H1 (cell line): ENCODE measurements at regions not wholly inside any gene's neighbourhood (a gene's known extent, or its start where the extent isn't known, plus 50 kb on each side); places are given as distances from the start of the nearest gene placed in this dataset.

Experiments
- CTCF ChIA-PET: fragments of 300-600 bp; sonication (Branson Sonifier 250); formaldehyde crosslinking; loops from one replicate; lab custom pipeline; 2021; ENCODE audit not compliant: partially characterized antibody; lab: Charles Lee
- POLR2A ChIA-PET: fragments of 300-600 bp; sonication (Branson Sonifier 250); formaldehyde crosslinking; loops from one replicate; lab custom pipeline; 2021; ENCODE audit warnings: inconsistent platforms; ENCODE audit not compliant: partially characterized antibody; lab: Charles Lee
- DNase-seq, 2 experiments: peaks; one replicate each; pipeline versions ENCODE4 v3.0.0 to v3.0.0-alpha.2; 2010 to 2022; ENCODE audit warnings: low spot score in 2 of 2, low read depth in 1 of 2, mixed read lengths in 1 of 2
- FAIRE-seq: peaks from 2 replicates; lab custom pipeline; 2011; peaks lifted over from hg19 to GRCh38; lab: Jason Lieb, UNC
- H2AFZ ChIP-seq: 2 replicates; pipeline ENCODE4 v1.8.1; 2012; ENCODE audit warnings: low read length, inconsistent platforms
- H2AK5ac ChIP-seq: 2 replicates; pipeline ENCODE4 v1.6.1; 2013; ENCODE audit warnings: low read depth, low read length
- H2BK120ac ChIP-seq: replicated peaks from 2 replicates; pipeline ENCODE3; 2013; ENCODE audit warnings: low read depth, low read length, inconsistent platforms
- H2BK12ac ChIP-seq: 2 replicates; pipeline ENCODE4 v1.6.1; 2013; ENCODE audit warnings: low read depth, low read length
- H2BK15ac ChIP-seq: 2 replicates; pipeline ENCODE4 v1.6.1; 2013; ENCODE audit warnings: low read length
- H2BK20ac ChIP-seq: 2 replicates; pipeline ENCODE4 v1.6.1; 2013; ENCODE audit warnings: low read length
- H2BK5ac ChIP-seq: 2 replicates; pipeline ENCODE4 v1.6.1; 2013; ENCODE audit warnings: low read depth, low read length
- H3K14ac ChIP-seq: 2 replicates; pipeline ENCODE4 v1.6.1; 2013; ENCODE audit warnings: inconsistent platforms; ENCODE audit not compliant: insufficient read length
- H3K18ac ChIP-seq: 2 replicates; pipeline ENCODE4 v1.6.1; 2013; ENCODE audit warnings: low read length; ENCODE audit errors: extremely low read depth
- H3K23ac ChIP-seq: 2 replicates; pipeline ENCODE4 v1.6.1; 2013; ENCODE audit warnings: inconsistent platforms; ENCODE audit not compliant: insufficient read length
- H3K23me2 ChIP-seq: 2 replicates; pipeline ENCODE4 v1.6.1; 2013; ENCODE audit warnings: low read depth, low read length
- H3K27ac ChIP-seq: 2 replicates; pipeline ENCODE4 v1.6.1; 2011; ENCODE audit warnings: low read depth, low read length, inconsistent platforms
- H3K27me3 ChIP-seq, 4 experiments: replicated peaks in 1 of 4; 1 replicate in 1 of 4; 2 replicates in 3 of 4; pipeline versions ENCODE4 v1.6.1 to v1.8.1; 2011 to 2013; ENCODE audit warnings: low read length in 3 of 4, mild to moderate bottlenecking in 3 of 4, inconsistent platforms in 2 of 4, mixed read lengths in 2 of 4, moderate library complexity in 1 of 4; ENCODE audit not compliant: control insufficient read depth in 3 of 4, insufficient read depth in 3 of 4; ENCODE audit errors: extremely low read depth in 1 of 4
- H3K36me3 ChIP-seq, 4 experiments: 2 replicates each; pipeline versions ENCODE4 v1.6.1 to v1.8.1; 2011 to 2013; ENCODE audit warnings: mild to moderate bottlenecking in 4 of 4, low read length in 3 of 4, moderate library complexity in 2 of 4, control low read depth in 1 of 4, inconsistent platforms in 1 of 4; ENCODE audit not compliant: insufficient read depth in 4 of 4, control insufficient read depth in 2 of 4
- H3K4ac ChIP-seq: replicated peaks from 2 replicates; pipeline ENCODE3; 2013; ENCODE audit warnings: low read length, low read depth, mixed read lengths, inconsistent platforms; ENCODE audit not compliant: insufficient read length
- H3K4me1 ChIP-seq, 4 experiments: replicated peaks in 1 of 4; 1 replicate in 1 of 4; 2 replicates in 3 of 4; pipeline versions ENCODE4 v1.6.1 to v1.8.1; 2011 to 2013; ENCODE audit warnings: low read length in 3 of 4, inconsistent platforms in 2 of 4, mixed read lengths in 1 of 4; ENCODE audit not compliant: insufficient read depth in 4 of 4, control insufficient read depth in 3 of 4
- H3K4me2 ChIP-seq, 2 experiments: 2 replicates each; pipeline versions ENCODE4 v1.6.1 to v1.8.1; 2011 to 2013; ENCODE audit warnings: low read depth in 2 of 2, low read length in 2 of 2, control low read depth in 1 of 2, inconsistent platforms in 1 of 2, mild to moderate bottlenecking in 1 of 2; ENCODE audit not compliant: insufficient read depth in 1 of 2
- H3K4me3 ChIP-seq, 4 experiments: fragments of 200-600, 300-600 bp in 1 of 4; sonication (generic), shearing (Covaris generic), sonication (Bioruptor Twin) in 1 of 4; 2 replicates each; pipeline versions ENCODE4 v1.5.1 to v1.8.1; 2011 to 2016; ENCODE audit warnings: low read length in 4 of 4, low read depth in 3 of 4, control low read depth in 2 of 4, inconsistent platforms in 2 of 4, mild to moderate bottlenecking in 2 of 4, mixed read lengths in 1 of 4, moderate library complexity in 1 of 4; ENCODE audit not compliant: insufficient read depth in 2 of 4; ENCODE audit errors: extremely low read depth in 1 of 4
- H3K56ac ChIP-seq: replicated peaks from 2 replicates; pipeline ENCODE3; 2013; ENCODE audit warnings: low read depth, mild to moderate bottlenecking, mixed read lengths, low read length, inconsistent platforms; ENCODE audit not compliant: insufficient read length
- H3K79me1 ChIP-seq: 2 replicates; pipeline ENCODE4 v1.6.1; 2013; ENCODE audit warnings: low read depth, low read length, control low read depth
- H3K79me2 ChIP-seq, 2 experiments: 2 replicates each; pipeline versions ENCODE4 v1.6.1 to v1.8.1; 2012 to 2013; ENCODE audit warnings: low read length in 2 of 2, mild to moderate bottlenecking in 2 of 2, inconsistent platforms in 1 of 2; ENCODE audit not compliant: insufficient read depth in 2 of 2, control insufficient read depth in 1 of 2
- H3K9ac ChIP-seq, 4 experiments: replicated peaks in 1 of 4; 1 replicate in 1 of 4; 2 replicates in 3 of 4; pipeline versions ENCODE4 v1.6.1 to v1.8.1; 2011 to 2013; ENCODE audit warnings: low read depth in 3 of 4, low read length in 3 of 4, control low read depth in 2 of 4, mild to moderate bottlenecking in 2 of 4, moderate library complexity in 2 of 4, inconsistent platforms in 1 of 4; ENCODE audit errors: extremely low read depth in 1 of 4
- H3K9me3 ChIP-seq, 2 experiments: 2 replicates each; pipeline versions ENCODE4 v1.6.1 to v1.8.1; 2012 to 2013; ENCODE audit warnings: mild to moderate bottlenecking in 2 of 2, moderate library complexity in 2 of 2, control low read depth in 1 of 2, inconsistent platforms in 1 of 2, low read depth in 1 of 2, low read length in 1 of 2, mixed read lengths in 1 of 2; ENCODE audit not compliant: insufficient read depth in 2 of 2
- H4K20me1 ChIP-seq, 2 experiments: replicated peaks in 1 of 2; 2 replicates each; pipeline versions ENCODE3 to v1.8.1; 2011 to 2013; ENCODE audit warnings: inconsistent platforms in 2 of 2, low read length in 2 of 2, mild to moderate bottlenecking in 1 of 2; ENCODE audit not compliant: insufficient read depth in 2 of 2, control insufficient read depth in 1 of 2
- H4K5ac ChIP-seq: 2 replicates; pipeline ENCODE4 v1.6.1; 2013; ENCODE audit warnings: low read length, low read depth, mixed read lengths, inconsistent platforms; ENCODE audit not compliant: insufficient read length
- H4K8ac ChIP-seq: 2 replicates; pipeline ENCODE4 v1.8.0; 2013; ENCODE audit warnings: mild to moderate bottlenecking, moderate library complexity, low read length, inconsistent platforms; ENCODE audit not compliant: insufficient read depth; ENCODE audit errors: extremely low read depth
- H4K91ac ChIP-seq: replicated peaks from 2 replicates; pipeline ENCODE3; 2013; ENCODE audit warnings: low read length, mixed read lengths, inconsistent platforms; ENCODE audit not compliant: insufficient read length
- E2F6 ChIP-seq: IDR thresholded peaks from 2 replicates; pipeline ENCODE4 v1.6.1; 2012; ENCODE audit warnings: inconsistent platforms
- JUN ChIP-seq: IDR thresholded peaks from 2 replicates; pipeline ENCODE4 v1.6.1; 2011; ENCODE audit warnings: low read depth, mild to moderate bottlenecking, improper control_type of control experiment, low read length
- PHF8 ChIP-seq: fragments of 200-600 bp; sonication (generic); conservative IDR thresholded peaks from 2 replicates; pipeline ENCODE4 v1.7.1; 2012; ENCODE audit warnings: low read depth, mild to moderate bottlenecking, inconsistent platforms, low read length, moderate library complexity
- SAP30 ChIP-seq: fragments of 300-600 bp; sonication (generic); IDR thresholded peaks from 2 replicates; pipeline ENCODE4 v1.7.1; 2012; ENCODE audit warnings: low read length, moderate library complexity, mild to moderate bottlenecking, inconsistent platforms; ENCODE audit not compliant: insufficient read depth, insufficient replicate concordance
- TCF12 ChIP-seq: IDR thresholded peaks from 2 replicates; pipeline ENCODE4 v1.6.1; 2011; ENCODE audit warnings: low read depth, mild to moderate bottlenecking, low read length
- WGBS, 2 experiments: shearing (Covaris generic) in 1 of 2; methylation state at CpG; one replicate each; pipeline versions ENCODE4 v1.1.6 to v1.1.7; 2013 to 2015; ENCODE audit warnings: low lambda C conversion rate in 2 of 2, mixed read lengths in 2 of 2, inconsistent platforms in 1 of 2, low coverage in 1 of 2, missing lambda C conversion rate in 1 of 2; ENCODE audit not compliant: insufficient replicate concordance in 2 of 2, insufficient coverage in 1 of 2, insufficient read length in 1 of 2; ENCODE audit errors: extremely low coverage in 1 of 2, missing lambda C conversion rate in 1 of 2; 5-methylcytosine and 5-hydroxymethylcytosine counted together

- Histone ChIP-seq H4K5ac (no peak overlapping the region), H3K9me3 (no peaks in the 10 kb centered on the region), H4K20me1 (no peaks in the 10 kb centered on the region), H2BK20ac (no peak overlapping the region), H3K23me2 (no peaks in the 10 kb centered on the region; the same call in 1 of the 2 replicates), H4K8ac (no peak overlapping the region), H3K56ac (no peak overlapping the region), H2BK15ac (no peak overlapping the region), H3K4me2 (no peak overlapping the region), H3K36me3 (no peaks in the 10 kb centered on the region), H4K91ac (no peak overlapping the region), H2BK120ac (no peak overlapping the region), H2AFZ (no peak overlapping the region), H2BK12ac (no peak overlapping the region), H3K18ac (no peak overlapping the region), H3K23ac (no peak overlapping the region), H3K4ac (no peak overlapping the region), H3K4me1 (no peaks in the 10 kb centered on the region; a peak in 1 of 7 replicates), H3K27me3 (no peaks in the 10 kb centered on the region), H3K79me2 (no peaks in the 10 kb centered on the region), H3K4me3 (no peak overlapping the region), H2BK5ac (no peak overlapping the region), H3K79me1 (no peaks in the 10 kb centered on the region), H3K14ac (no peak overlapping the region), H3K9ac (no peak overlapping the region), H3K27ac (no peak overlapping the region), H2AK5ac (no peak overlapping the region)
- DNase-seq (no peak), FAIRE-seq (no peak)
- 96% methylated on average over 13 of the region's 13 CpGs; no CpG with 5 or more reads in 1 of the 2 experiments for WGBS, 2 experiments
- TF ChIP-seq TCF12 = no peak
- TF ChIP-seq PHF8 = no peak
- TF ChIP-seq SAP30 = no peak
- no peak for TF ChIP-seq E2F6
- TF ChIP-seq JUN = no peak
- ChIA-PET POLR2A (no interaction called here), CTCF (interaction anchor here (1.0 to 1.6 kb wide), 2 partner anchors 149 to 290 kb away, joined by 3 to 4 read pairs; no protein-coding TSS in a partner anchor)
These were observed 254.7 kb downstream of the KLF6 start for GRCh38 chr10:3530346-3530745.
